SW480 (cell line): ENCODE measurements at regions not wholly inside any gene's neighbourhood (a gene's known extent, or its start where the extent isn't known, plus 50 kb on each side); places are given as distances from the start of the nearest gene placed in this dataset.
A peak's percentile ranks its signal among the peaks of the same experiment; 100 is the strongest.

Source experiments
- DNase-seq: peaks from one replicate; pipeline ENCODE4 v3.0.0-alpha.2; 2016; ENCODE audit warnings: low spot score

DNA sequence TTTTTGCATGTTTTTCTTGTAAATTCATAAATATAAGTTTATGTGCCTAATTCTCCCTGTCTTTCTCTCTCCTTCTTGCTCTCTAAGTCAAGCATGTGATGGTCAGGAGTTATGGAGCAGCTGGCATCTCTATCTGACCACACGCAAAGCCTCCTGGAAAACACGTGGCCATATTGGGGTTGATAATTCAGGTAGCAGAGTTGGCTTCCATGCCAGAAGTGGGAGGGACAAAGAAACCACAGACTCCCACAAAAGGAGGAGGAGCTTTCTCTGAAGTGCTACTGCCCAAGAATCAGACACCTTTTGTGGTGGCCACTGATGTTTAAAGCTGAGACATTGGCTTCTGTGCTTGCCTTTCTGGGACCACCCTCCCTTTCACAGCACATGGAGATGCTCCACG lies 517.6 kb upstream of the TMEM132C start:
- DNase-seq: peak; percentile 31

DNA sequence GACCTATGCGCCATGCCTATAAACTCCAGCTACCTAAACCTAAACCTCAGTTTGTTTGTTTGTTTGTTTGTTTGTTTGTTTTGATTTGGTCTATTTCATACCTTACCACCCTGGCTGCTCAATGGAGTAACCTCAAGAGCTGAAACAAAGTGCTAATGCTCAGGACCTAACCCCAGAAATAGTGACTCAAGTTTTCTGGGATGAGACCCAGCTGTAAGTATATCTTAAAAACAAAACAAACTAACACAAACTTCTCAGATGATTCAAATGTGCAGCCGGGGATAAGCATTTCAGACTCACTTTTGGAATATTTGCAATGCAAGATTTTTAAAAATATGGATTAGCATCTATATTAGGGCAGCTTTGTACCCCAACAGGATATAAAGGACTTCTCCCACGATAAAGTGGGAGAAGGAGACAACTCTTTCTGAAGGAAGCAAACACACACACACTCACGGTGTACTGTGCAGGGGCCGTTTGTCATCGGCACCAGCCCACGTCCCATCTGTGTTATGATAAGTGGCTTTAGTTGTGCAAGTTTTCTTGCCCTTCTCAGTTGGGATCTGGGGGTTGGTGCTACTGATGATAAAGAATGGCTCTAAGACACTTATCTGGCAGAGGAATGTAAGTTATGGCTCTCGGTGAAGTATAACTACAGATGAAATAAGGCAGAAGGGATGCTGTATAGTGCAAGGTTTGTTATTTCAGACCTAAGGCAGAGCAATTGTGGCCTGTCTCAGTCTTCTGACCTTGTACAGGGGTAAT lies 516.7 kb upstream of the TMEM132C start:
- no peak for DNase-seq

DNA sequence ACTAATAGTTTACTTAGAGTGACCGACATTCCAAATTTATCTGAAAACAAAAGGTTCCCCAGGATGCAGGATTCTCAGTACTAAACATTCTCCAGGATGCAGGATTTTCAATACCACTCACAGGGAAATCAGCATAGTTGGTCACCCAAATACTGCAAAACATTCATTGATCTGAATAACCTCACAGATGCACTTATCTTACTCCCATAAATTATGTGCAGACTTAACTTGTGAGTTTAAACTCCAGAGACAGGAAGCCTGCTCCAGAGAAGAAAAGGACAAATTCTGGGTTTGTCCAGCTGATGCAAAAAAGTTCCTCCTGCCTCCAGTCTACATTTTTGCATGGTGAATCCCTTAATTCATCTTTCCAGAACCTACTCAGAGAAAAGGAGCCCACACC lies 514.2 kb upstream of the TMEM132C start:
- no peak for DNase-seq

DNA sequence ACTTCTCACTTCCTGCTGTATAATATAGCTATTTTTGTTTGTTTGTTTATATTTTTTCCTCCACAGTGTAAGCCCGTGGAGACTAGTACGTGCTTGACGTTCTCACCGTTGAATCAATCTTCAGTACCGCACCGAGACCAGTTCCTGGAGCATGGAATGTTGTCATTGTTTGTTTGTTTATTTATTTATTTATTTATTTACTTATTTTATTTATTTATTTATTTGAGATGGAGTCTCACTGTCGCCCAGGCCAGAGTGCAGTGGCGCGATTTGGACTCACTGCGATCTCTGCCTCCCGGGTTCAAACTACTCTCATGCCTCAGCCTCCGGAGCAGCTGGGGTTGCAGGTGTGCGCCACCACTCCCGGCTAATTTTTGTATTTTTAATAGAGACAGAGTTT lies 506.6 kb upstream of the TMEM132C start:
- DNase-seq: no peak

- DNase-seq: no peak
Measured at GRCh38 chr12:127760996-127761395, 506.0 kb upstream of the TMEM132C start.

- no peak for DNase-seq
Measured at GRCh38 chr12:127761880-127762279, 505.1 kb upstream of the TMEM132C start.

DNA sequence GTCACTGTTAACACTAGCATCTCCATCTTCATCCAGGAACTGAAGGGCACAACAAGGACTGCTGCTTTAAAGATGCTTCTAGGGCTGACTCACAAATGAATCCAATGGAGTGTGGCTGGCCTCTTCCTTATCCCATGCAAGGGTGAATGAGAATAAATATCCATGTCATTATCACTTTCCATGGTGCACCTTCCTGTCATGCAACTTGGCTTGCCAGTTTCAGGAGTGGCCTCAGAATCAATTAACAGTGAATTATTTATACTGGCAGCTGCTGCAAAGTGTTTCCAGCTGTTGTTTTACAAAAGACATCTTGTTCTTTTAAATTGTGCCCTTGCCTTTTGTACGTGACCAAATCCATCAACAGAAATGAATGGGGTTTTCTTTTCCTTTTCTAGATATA lies 499.3 kb upstream of the TMEM132C start:
- no peak for DNase-seq

DNA sequence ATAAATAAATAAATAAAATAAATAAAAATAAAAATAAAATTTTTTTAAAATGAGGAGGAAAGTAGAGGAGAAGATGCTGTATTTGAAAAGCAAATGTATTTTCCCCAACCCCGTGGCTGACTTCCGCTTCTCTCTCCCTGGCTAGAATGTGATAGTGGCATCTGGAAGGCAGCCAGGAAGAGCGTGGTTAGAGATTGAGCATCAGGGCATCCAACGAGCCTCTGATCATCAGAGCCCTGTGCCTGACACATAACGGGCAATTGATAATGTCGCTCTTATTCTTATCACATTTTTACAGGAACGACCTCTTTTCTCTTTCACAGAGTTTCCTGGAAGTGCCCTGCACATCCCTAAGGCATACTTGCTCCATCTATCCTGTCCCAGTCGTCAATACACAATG lies 496.9 kb upstream of the TMEM132C start:
- no peak for DNase-seq

DNA sequence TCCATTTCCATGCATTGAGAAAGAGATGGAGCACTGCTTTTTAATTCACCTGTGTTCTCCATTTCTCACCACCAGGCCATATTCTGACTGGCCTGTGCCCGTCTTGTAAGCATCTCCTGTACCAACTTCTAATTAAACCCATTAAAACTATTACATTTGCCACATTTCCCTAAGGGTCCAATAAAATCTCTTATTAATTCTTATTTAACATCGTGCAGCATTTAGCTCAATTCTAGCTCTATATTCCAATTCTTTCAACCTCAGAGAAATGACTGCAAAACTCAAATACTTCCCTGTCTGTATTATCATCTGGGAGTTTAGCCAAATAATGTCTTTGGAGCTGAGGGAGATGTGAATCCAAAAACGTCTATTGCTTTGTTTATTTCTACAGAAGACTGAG lies 495.4 kb upstream of the TMEM132C start:
- no peak for DNase-seq

- peak; percentile 37 for DNase-seq
Measured at GRCh38 chr12:127773520-127773919, 493.4 kb upstream of the TMEM132C start.

- no peak for DNase-seq
Measured at GRCh38 chr12:127774828-127775227, 492.1 kb upstream of the TMEM132C start.

GRCh38 chr12:127779301-127780045 lies 487.5 kb upstream of the TMEM132C start:
- DNase-seq: no peak

GRCh38 chr12:127780881-127781280 lies 486.1 kb upstream of the TMEM132C start:
- DNase-seq: no peak

DNA sequence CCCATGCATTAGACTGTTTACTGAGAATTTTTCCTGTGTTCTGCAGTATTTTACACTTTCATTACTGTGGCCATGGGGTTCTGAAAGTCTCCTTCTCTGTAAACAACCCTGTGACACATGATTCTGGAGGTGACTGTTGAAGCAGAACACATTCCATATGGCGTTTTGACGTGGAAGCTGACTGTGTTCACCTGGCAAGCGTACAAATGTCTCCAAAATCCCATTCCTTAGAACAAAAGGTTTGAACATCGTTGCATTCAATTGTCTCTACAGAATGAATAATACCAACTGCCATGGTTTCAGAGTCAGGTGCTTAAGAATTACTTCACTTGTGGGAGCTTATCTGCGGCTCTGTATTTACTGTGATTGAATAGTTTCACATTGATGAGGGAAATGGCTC lies 485.6 kb upstream of the TMEM132C start:
- no peak for DNase-seq

DNA sequence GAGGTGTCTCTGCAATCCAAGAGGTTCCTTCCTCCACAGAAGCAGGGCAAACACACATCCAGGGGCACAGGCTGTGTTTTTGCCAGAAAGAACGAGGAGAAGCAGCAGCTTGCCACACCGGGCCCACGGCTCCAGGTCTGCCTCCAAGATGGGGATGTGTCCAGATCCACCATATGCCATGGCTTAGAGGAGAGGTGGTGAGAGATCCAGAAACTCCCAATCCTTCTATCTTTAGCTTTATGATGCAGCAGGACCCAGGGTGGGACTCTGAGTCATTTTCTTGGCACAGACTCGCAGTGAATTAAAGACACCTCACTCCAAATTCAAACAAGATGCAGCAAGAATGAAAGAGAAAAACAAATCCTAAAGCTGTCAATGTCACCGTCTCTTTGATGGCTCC lies 481.4 kb upstream of the TMEM132C start:
- no peak for DNase-seq

GRCh38 chr12:127785986-127786590 lies 480.9 kb upstream of the TMEM132C start:
- DNase-seq: no peak

GRCh38 chr12:127787544-127787943 lies 479.4 kb upstream of the TMEM132C start:
- no peak for DNase-seq

- DNase-seq: no peak
Measured at GRCh38 chr12:127790376-127790775, 476.6 kb upstream of the TMEM132C start.

DNA sequence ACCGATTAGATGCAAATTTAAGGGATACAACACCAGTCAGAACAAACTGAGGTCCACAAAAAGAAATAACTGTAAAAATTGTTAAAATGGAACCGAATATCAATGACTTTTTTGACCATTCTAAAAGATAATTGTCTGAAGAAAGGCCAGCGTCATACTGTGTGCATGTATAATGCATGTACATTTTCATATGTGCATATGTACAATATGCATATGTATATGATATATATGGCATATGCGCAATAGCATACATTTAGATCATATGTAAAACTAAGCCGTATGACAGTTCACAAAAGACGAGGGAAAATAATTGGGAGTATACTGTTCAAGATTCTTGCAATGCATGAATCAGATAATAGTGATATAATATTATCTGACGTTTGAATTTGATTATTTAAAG lies 475.8 kb upstream of the TMEM132C start:
- DNase-seq: no peak

DNA sequence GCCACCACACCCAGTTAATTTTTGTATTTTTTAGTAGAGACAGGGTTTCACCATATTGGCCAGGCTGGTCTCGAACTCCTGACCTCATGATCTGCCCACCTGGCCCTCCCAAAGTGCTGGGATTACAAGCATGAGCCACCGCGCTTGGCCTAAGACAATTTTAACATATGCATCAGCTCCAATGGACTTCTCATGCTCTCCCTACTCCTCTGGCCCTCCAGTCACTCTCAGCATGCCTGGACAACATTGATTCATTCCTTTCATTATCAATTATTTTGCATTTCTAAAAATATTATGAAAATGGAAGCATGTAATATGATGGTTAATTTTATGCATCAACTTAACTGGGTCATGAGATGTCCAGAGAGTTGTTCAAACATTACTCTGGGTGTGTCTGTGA lies 469.1 kb upstream of the TMEM132C start:
- DNase-seq: no peak

GRCh38 chr12:127802271-127802670 lies 464.7 kb upstream of the TMEM132C start:
- DNase-seq: no peak

GRCh38 chr12:127803545-127803944 lies 463.4 kb upstream of the TMEM132C start:
- no peak for DNase-seq

- peak; percentile 32 for DNase-seq
Measured at GRCh38 chr12:127809275-127809674, 457.7 kb upstream of the TMEM132C start.
